Hepatocyte (in vitro differentiated cells): ENCODE measurements at regions not wholly inside any gene's neighbourhood (a gene's known extent, or its start where the extent isn't known, plus 50 kb on each side); places are given as distances from the start of the nearest gene placed in this dataset.
A peak's percentile ranks its signal among the peaks of the same experiment; 100 is the strongest.

Experiments
- DNase-seq: peaks from one replicate; pipeline ENCODE4 v3.0.0-alpha.2; 2016; ENCODE audit warnings: low spot score
- H2AFZ ChIP-seq: fragments of 200-600 bp; sonication (generic); 2 replicates; pipeline ENCODE4 v1.6.0; 2016; ENCODE audit warnings: antibody characterized with exemption, mild to moderate bottlenecking
- H3K27ac ChIP-seq: fragments of 200-600 bp; sonication (generic); 2 replicates; pipeline ENCODE4 v1.5.1; 2016; ENCODE audit warnings: mild to moderate bottlenecking
- H3K27me3 ChIP-seq: fragments of 200-600 bp; sonication (generic); 2 replicates; pipeline ENCODE4 v1.6.1; 2016
- H3K36me3 ChIP-seq: fragments of 200-600 bp; sonication (generic); replicated peaks from 2 replicates; pipeline ENCODE4 v1.5.1; 2016; ENCODE audit warnings: low read depth; ENCODE audit not compliant: insufficient read depth
- H3K4me1 ChIP-seq: fragments of 200-600 bp; sonication (generic); 2 replicates; pipeline ENCODE4 v1.5.1; 2016; ENCODE audit warnings: mild to moderate bottlenecking, moderate library complexity; ENCODE audit not compliant: insufficient read depth
- H3K4me2 ChIP-seq: fragments of 200-600 bp; sonication (generic); 2 replicates; pipeline ENCODE4 v1.6.0; 2016
- H3K4me3 ChIP-seq: fragments of 200-600 bp; sonication (generic); 2 replicates; pipeline ENCODE4 v1.5.1; 2016; ENCODE audit warnings: mild to moderate bottlenecking
- H3K79me2 ChIP-seq: fragments of 200-600 bp; sonication (generic); 2 replicates; pipeline ENCODE4 v1.6.0; 2017; ENCODE audit warnings: mild to moderate bottlenecking
- H3K9me2 ChIP-seq: fragments of 200-600 bp; sonication (generic); replicated peaks from 2 replicates; pipeline ENCODE4 v1.6.0; 2017; ENCODE audit warnings: mild to moderate bottlenecking; ENCODE audit not compliant: insufficient read depth
- H3K9me3 ChIP-seq: fragments of 200-600 bp; sonication (generic); 2 replicates; pipeline ENCODE4 v1.5.1; 2016; ENCODE audit warnings: low read depth, mild to moderate bottlenecking
- H4K20me1 ChIP-seq: fragments of 200-600 bp; sonication (generic); 2 replicates; pipeline ENCODE4 v1.6.0; 2016; ENCODE audit warnings: mild to moderate bottlenecking; ENCODE audit not compliant: insufficient read depth, poor library complexity, severe bottlenecking
- EZH2 ChIP-seq: fragments of 200-600 bp; sonication (generic); IDR thresholded peaks from 2 replicates; pipeline ENCODE4 v1.6.1; 2016; ENCODE audit warnings: antibody characterized with exemption, mild to moderate bottlenecking, borderline replicate concordance
- EZH2phosphoT487 ChIP-seq: fragments of 200-600 bp; sonication (generic); IDR thresholded peaks from one replicate; pipeline ENCODE4 v1.6.1; 2018; ENCODE audit warnings: antibody characterized with exemption, mild to moderate bottlenecking, low read depth, moderate library complexity; ENCODE audit not compliant: unreplicated experiment, severe bottlenecking
- WGBS: methylation state at CpG from one replicate; pipeline ENCODE4 v1.1.6; 2016; ENCODE audit warnings: low lambda C conversion rate; ENCODE audit errors: missing lambda C conversion rate; 5-methylcytosine and 5-hydroxymethylcytosine counted together
- TF ChIP-seq, protein P1 (sequence below): fragments of 200-600 bp; sonication (generic); IDR thresholded peaks from 2 replicates; pipeline ENCODE4 v1.5.1; 2016; ENCODE audit warnings: antibody characterized with exemption, mild to moderate bottlenecking; ENCODE audit not compliant: poor library complexity

DNA sequence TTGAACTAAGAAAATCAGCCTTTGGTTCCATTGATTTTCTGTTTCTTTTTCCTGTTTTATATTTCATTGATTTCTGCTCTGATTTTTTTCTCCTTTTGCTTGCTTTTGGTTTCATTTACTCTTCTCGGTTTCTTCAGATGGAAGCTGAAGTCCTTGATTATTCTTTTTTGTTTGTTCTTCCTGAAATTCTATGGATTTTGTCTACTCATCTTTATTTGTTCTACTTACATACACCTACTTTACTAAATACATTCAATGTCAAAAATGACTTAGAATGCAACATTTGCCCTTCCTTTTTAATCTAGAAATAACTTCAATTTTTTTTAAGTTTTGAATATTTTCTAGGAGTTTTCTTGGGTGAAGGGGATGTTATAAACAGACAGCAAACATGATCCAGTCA, 612.5 kb downstream of the METTL4 start:
- no peak overlapping the region for H3K27ac ChIP-seq
- no peak overlapping the region for H3K4me2 ChIP-seq
- H3K9me3 ChIP-seq = no peaks in the 10 kb centered on the region
- no peaks in the 10 kb centered on the region for H3K36me3 ChIP-seq
- H3K79me2 ChIP-seq = no peaks in the 10 kb centered on the region
- no peaks in the 10 kb centered on the region for H4K20me1 ChIP-seq
- H3K4me1 ChIP-seq = no peaks in the 10 kb centered on the region
- TF ChIP-seq EZH2phosphoT487 (no peak), EZH2 (no peak)
- TF ChIP-seq, protein P1, sequence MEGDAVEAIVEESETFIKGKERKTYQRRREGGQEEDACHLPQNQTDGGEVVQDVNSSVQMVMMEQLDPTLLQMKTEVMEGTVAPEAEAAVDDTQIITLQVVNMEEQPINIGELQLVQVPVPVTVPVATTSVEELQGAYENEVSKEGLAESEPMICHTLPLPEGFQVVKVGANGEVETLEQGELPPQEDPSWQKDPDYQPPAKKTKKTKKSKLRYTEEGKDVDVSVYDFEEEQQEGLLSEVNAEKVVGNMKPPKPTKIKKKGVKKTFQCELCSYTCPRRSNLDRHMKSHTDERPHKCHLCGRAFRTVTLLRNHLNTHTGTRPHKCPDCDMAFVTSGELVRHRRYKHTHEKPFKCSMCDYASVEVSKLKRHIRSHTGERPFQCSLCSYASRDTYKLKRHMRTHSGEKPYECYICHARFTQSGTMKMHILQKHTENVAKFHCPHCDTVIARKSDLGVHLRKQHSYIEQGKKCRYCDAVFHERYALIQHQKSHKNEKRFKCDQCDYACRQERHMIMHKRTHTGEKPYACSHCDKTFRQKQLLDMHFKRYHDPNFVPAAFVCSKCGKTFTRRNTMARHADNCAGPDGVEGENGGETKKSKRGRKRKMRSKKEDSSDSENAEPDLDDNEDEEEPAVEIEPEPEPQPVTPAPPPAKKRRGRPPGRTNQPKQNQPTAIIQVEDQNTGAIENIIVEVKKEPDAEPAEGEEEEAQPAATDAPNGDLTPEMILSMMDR = no peak
- no peak overlapping the region for H3K4me3 ChIP-seq
- 0% methylated on average over 1 of the region's 1 CpG for WGBS
- H2AFZ ChIP-seq = no peak overlapping the region
- H3K27me3 ChIP-seq = no peaks in the 10 kb centered on the region
- DNase-seq = no peak
- H3K9me2 ChIP-seq = no peaks in the 10 kb centered on the region

DNA sequence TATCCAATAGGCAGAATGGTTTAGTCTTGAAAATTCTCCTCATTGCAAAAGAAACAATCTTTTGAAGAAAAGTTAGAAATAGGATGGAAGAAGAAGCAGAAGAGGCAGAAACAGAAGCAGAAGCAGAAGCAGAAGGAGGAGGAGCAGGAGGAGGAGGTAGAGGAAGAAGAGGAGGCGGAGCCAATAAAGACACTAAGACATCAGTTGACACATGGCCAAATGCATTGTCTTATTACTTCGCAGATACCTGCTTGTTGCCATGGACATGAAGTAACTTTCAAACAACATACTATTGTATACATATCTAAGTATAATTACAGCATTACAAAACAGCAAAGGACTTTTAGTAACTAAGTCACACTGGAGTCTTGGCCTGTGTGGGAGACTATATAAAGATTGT, 606.3 kb downstream of the METTL4 start:
- no peak overlapping the region for H3K4me2 ChIP-seq
- H3K36me3 ChIP-seq = no peaks in the 10 kb centered on the region
- H3K9me3 ChIP-seq = no peaks in the 10 kb centered on the region
- no peaks in the 10 kb centered on the region for H3K9me2 ChIP-seq
- DNase-seq = no peak
- H3K27me3 ChIP-seq = no peaks in the 10 kb centered on the region
- TF ChIP-seq EZH2phosphoT487 (no peak), EZH2 (no peak)
- TF ChIP-seq, protein P1 = no peak
- no peak overlapping the region for H3K4me3 ChIP-seq
- no peaks in the 10 kb centered on the region for H4K20me1 ChIP-seq
- H3K27ac ChIP-seq = peak overlapping the region; percentile 15
- 80% methylated on average over 2 of the region's 2 CpGs for WGBS
- no peaks in the 10 kb centered on the region for H3K79me2 ChIP-seq
- no peak overlapping the region for H2AFZ ChIP-seq
- peaks cover 8% of the 10 kb centered on the region for H3K4me1 ChIP-seq

DNA sequence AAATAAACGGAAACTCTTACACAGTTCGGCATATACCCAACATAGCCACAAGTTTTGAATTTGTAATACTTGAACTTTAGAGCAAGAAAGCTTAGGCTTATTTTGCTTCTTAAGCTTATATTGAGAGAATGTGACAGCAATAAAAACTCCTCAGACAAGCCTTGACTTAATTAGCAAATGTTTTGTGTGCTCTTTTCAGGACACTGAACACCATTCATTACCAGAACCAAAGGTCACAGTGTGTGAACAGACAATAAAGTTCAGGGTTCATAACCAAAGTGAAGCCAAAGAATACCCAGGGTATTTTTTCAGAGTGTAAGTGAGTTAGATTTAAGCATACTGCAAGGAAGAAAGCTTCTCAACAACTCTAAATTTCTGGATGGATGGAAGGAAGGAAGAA, 605.8 kb downstream of the METTL4 start:
- H3K27me3 ChIP-seq = no peaks in the 10 kb centered on the region
- H3K4me1 ChIP-seq = peaks cover 8% of the 10 kb centered on the region
- H2AFZ ChIP-seq = no peak overlapping the region
- no peaks in the 10 kb centered on the region for H3K9me2 ChIP-seq
- no peaks in the 10 kb centered on the region for H3K9me3 ChIP-seq
- H3K79me2 ChIP-seq = no peaks in the 10 kb centered on the region
- DNase-seq = no peak
- 27% methylated on average over 2 of the region's 2 CpGs for WGBS
- H3K4me2 ChIP-seq = no peak overlapping the region
- H3K27ac ChIP-seq = peak overlapping the region; percentile 15
- H3K36me3 ChIP-seq = no peaks in the 10 kb centered on the region
- TF ChIP-seq, protein P1 = no peak
- no peak for TF ChIP-seq EZH2phosphoT487
- TF ChIP-seq EZH2 = no peak
- H4K20me1 ChIP-seq = no peaks in the 10 kb centered on the region
- H3K4me3 ChIP-seq = no peak overlapping the region
